ENCODE measurements at regions not wholly inside any gene's neighbourhood (a gene's known extent, or its start where the extent isn't known, plus 50 kb on each side); places are given as distances from the start of the nearest gene placed in this dataset.

GRCh38 chr4:159555873-159556272 is 453.0 kb downstream of the RAPGEF2 start:
- TF ChIP-seq CTCF (IDR thresholded peaks at IDR 0.05) (no peak), POLR2A (IDR thresholded peaks at IDR 0.05) (no peak)
